Gastrocnemius medialis (tissue), 4 donors: ENCODE measurements at regions not wholly inside any gene's neighbourhood (a gene's known extent, or its start where the extent isn't known, plus 50 kb on each side); places are given as distances from the start of the nearest gene placed in this dataset.
A peak's percentile ranks its signal among the peaks of the same experiment; 100 is the strongest.
"Not testable (repeated sequence)": the region's sequence is repeated elsewhere in the genome, so short reads cannot be mapped to it uniquely, and the experiment has no call there.

ENCODE experiments used
- ATAC-seq, 2 donors: fragments of 150-250 bp; one replicate each; pipeline ENCODE4 v1.9.1; 2016
- DNase-seq, 2 donors: peaks; one replicate each; pipeline ENCODE4 v3.0.0-alpha.2; 2019
- H3K27ac ChIP-seq, 4 donors: fragments of 200-600 bp; sonication (generic); 1 replicate in 1 of 4; 2 replicates in 3 of 4; pipeline ENCODE4 v1.5.1; 2016 to 2018; ENCODE audit warnings: mild to moderate bottlenecking in 2 of 4, moderate library complexity in 1 of 4
- H3K27me3 ChIP-seq, 3 donors: fragments of 200-600 bp; sonication (generic) in 2 of 3; 1 replicate in 1 of 3; 2 replicates in 2 of 3; pipeline versions ENCODE4 v1.5.1 to v1.6.0; 2016 to 2019; ENCODE audit warnings: mild to moderate bottlenecking in 1 of 3, moderate library complexity in 1 of 3
- H3K36me3 ChIP-seq, 2 donors: fragments of 200-600 bp; sonication (generic) in 1 of 2; one replicate each; pipeline ENCODE4 v1.5.1; 2017 to 2018
- H3K4me1 ChIP-seq, 2 donors: fragments of 200-600 bp; sonication (generic) in 1 of 2; one replicate each; pipeline ENCODE4 v1.5.1; 2016 to 2017; ENCODE audit warnings: mild to moderate bottlenecking in 2 of 2
- H3K4me3 ChIP-seq, 4 donors: fragments of 200-600 bp; sonication (generic) in 3 of 4; 1 replicate in 1 of 4; 2 replicates in 3 of 4; pipeline ENCODE4 v1.5.1; 2016 to 2019; ENCODE audit warnings: mild to moderate bottlenecking in 2 of 4
- H3K9me3 ChIP-seq, 3 donors: fragments of 200-600 bp; sonication (generic) in 2 of 3; 1 replicate in 1 of 3; 2 replicates in 2 of 3; pipeline ENCODE4 v1.5.1; 2016 to 2019
- POLR2A ChIP-seq, 2 donors: fragments of 450-650 bp; IDR thresholded peaks; one replicate each; pipeline ENCODE4 v1.6.1; 2017; ENCODE audit warnings: antibody characterized with exemption in 2 of 2, mild to moderate bottlenecking in 2 of 2, moderate library complexity in 2 of 2
- in situ Hi-C, 4 donors: fragments of 200-750 bp; cut with MboI; loops; one replicate each; pipeline versions ENCODE4 v1.15.0 to v1.8.0; 2017; ENCODE audit warnings: low sequenced_read_pairs in 4 of 4
- intact Hi-C: fragments of 100-400 bp; cut with DNase I; formaldehyde crosslinking; loops from one replicate; pipeline ENCODE4 v1.15.1; 2023; ENCODE audit warnings: low total_unique reads

- intact Hi-C loops, H3K36me3 ChIP-seq, H3K27me3 ChIP-seq, H3K4me3 ChIP-seq, ATAC-seq, DNase-seq, H3K27ac ChIP-seq, H3K9me3 ChIP-seq, H3K4me1 ChIP-seq, in situ Hi-C loops: not testable (repeated sequence)
Measured at GRCh38 chr5:177941386-177941785, 54.7 kb downstream of the PROP1 start.

GRCh38 chr5:177939246-177940171 is 56.5 kb downstream of the PROP1 start:
- DNase-seq, intact Hi-C loops, in situ Hi-C loops, H3K27me3 ChIP-seq, H3K27ac ChIP-seq, H3K36me3 ChIP-seq, H3K9me3 ChIP-seq, H3K4me1 ChIP-seq: not testable (repeated sequence)
- peak in 1 of 2 donors; percentile 25 for TF ChIP-seq POLR2A (IDR thresholded peaks at IDR 0.05)
- peak in 1 of 2 donors; percentile 53 for ATAC-seq
- peak overlapping the region in 3 of 4 donors; percentile 36 to 42 (median 39) for H3K4me3 ChIP-seq

GRCh38 chr5:177938767-177939166 is 57.3 kb downstream of the PROP1 start:
- H3K4me3 ChIP-seq = peak overlapping the region in 2 of 4 donors; percentile 36 to 39
- in situ Hi-C loops, intact Hi-C loops, H3K4me1 ChIP-seq, H3K9me3 ChIP-seq, H3K27me3 ChIP-seq, ATAC-seq, DNase-seq, H3K27ac ChIP-seq, H3K36me3 ChIP-seq: not testable (repeated sequence)

GRCh38 chr5:177934233-177934632 is 61.8 kb downstream of the PROP1 start:
- H3K27ac ChIP-seq, ATAC-seq, H3K27me3 ChIP-seq, H3K4me1 ChIP-seq, DNase-seq, H3K36me3 ChIP-seq, H3K9me3 ChIP-seq, H3K4me3 ChIP-seq, in situ Hi-C loops, intact Hi-C loops: not testable (repeated sequence)

GRCh38 chr5:177930269-177931022 is 65.6 kb downstream of the PROP1 start:
- not testable (repeated sequence) for H3K4me1 ChIP-seq

GRCh38 chr5:177929618-177930017 is 66.4 kb downstream of the PROP1 start:
- in situ Hi-C loops, H3K27me3 ChIP-seq, DNase-seq, H3K4me3 ChIP-seq, H3K4me1 ChIP-seq, H3K36me3 ChIP-seq, intact Hi-C loops, H3K9me3 ChIP-seq, ATAC-seq, H3K27ac ChIP-seq: not testable (repeated sequence)

More at GRCh38 chr5:177930269-177931022, 65.6 kb downstream of the PROP1 start:
- intact Hi-C loops, H3K4me3 ChIP-seq, H3K27me3 ChIP-seq, H3K9me3 ChIP-seq, in situ Hi-C loops, H3K36me3 ChIP-seq: not testable (repeated sequence)
- peak; percentile 60 to 83 for ATAC-seq
- H3K27ac ChIP-seq = peak overlapping the region in 1 of 4 donors; percentile 35
- peak in 1 of 2 donors; percentile 4 for DNase-seq

- in situ Hi-C loops, H3K27ac ChIP-seq, H3K36me3 ChIP-seq, H3K9me3 ChIP-seq, DNase-seq, H3K4me1 ChIP-seq, H3K27me3 ChIP-seq, H3K4me3 ChIP-seq, intact Hi-C loops, ATAC-seq: not testable (repeated sequence)
Measured at GRCh38 chr5:177927500-177927899, 68.5 kb downstream of the PROP1 start.

GRCh38 chr5:177924577-177924976 is 71.5 kb downstream of the PROP1 start:
- H3K9me3 ChIP-seq, H3K4me3 ChIP-seq, intact Hi-C loops, in situ Hi-C loops, H3K27me3 ChIP-seq, H3K4me1 ChIP-seq, H3K27ac ChIP-seq, H3K36me3 ChIP-seq, ATAC-seq, DNase-seq: not testable (repeated sequence)

- H3K4me1 ChIP-seq, H3K4me3 ChIP-seq, H3K27me3 ChIP-seq, H3K27ac ChIP-seq, H3K36me3 ChIP-seq, in situ Hi-C loops, intact Hi-C loops, DNase-seq, H3K9me3 ChIP-seq, ATAC-seq: not testable (repeated sequence)
Measured at GRCh38 chr5:177923837-177924236, 72.2 kb downstream of the PROP1 start.

GRCh38 chr5:177923189-177923588 is 72.9 kb downstream of the PROP1 start:
- H3K9me3 ChIP-seq, H3K27ac ChIP-seq, H3K27me3 ChIP-seq, intact Hi-C loops, DNase-seq, H3K4me3 ChIP-seq, in situ Hi-C loops, ATAC-seq, H3K4me1 ChIP-seq, H3K36me3 ChIP-seq: not testable (repeated sequence)

- H3K36me3 ChIP-seq, H3K27ac ChIP-seq, intact Hi-C loops, H3K27me3 ChIP-seq, H3K9me3 ChIP-seq, ATAC-seq, H3K4me1 ChIP-seq, DNase-seq, in situ Hi-C loops, H3K4me3 ChIP-seq: not testable (repeated sequence)
Measured at GRCh38 chr5:177909261-177909660, 86.8 kb downstream of the PROP1 start.
